Right cardiac atrium (tissue), 5 donors: ENCODE measurements at regions not wholly inside any gene's neighbourhood (a gene's known extent, or its start where the extent isn't known, plus 50 kb on each side); places are given as distances from the start of the nearest gene placed in this dataset.

Experiments used
- ATAC-seq, 2 donors: fragments of 200-7000 bp; cut with Tn5 transposase; one replicate each; pipeline versions ENCODE4 v1.8.0 to v1.9.1; 2020; ENCODE audit warnings: moderate library complexity in 2 of 2, mild to moderate bottlenecking in 1 of 2
- DNase-seq, 3 donors: peaks; one replicate each; pipeline ENCODE4 v3.0.0-alpha.2; 2020
- H3K27ac ChIP-seq: one replicate; pipeline ENCODE4 v1.5.1; 2013; ENCODE audit warnings: mild to moderate bottlenecking, low read length, control low read depth, moderate library complexity
- H3K27me3 ChIP-seq: one replicate; pipeline ENCODE4 v1.6.1; 2013; ENCODE audit not compliant: control insufficient read depth, insufficient read depth
- H3K4me1 ChIP-seq: one replicate; pipeline ENCODE4 v1.6.1; 2013; ENCODE audit warnings: low read length; ENCODE audit not compliant: control insufficient read depth, insufficient read depth
- H3K4me3 ChIP-seq: one replicate; pipeline ENCODE4 v1.5.1; 2013; ENCODE audit warnings: low read length, control low read depth
- H3K9me3 ChIP-seq: one replicate; pipeline ENCODE4 v1.6.1; 2013; ENCODE audit warnings: low read length; ENCODE audit not compliant: control insufficient read depth
- WGBS: extraction: QIAGEN DNeasy Blood & Tissue Kit; methylation state at CpG from one replicate; pipeline ENCODE4 v1.1.7; 2013; 5-methylcytosine and 5-hydroxymethylcytosine counted together
- intact Hi-C, 4 donors: fragments of 100-400 bp; cut with DNase I; formaldehyde crosslinking; loops; one replicate each; pipeline versions ENCODE4 v1.11.0 to v1.14.0; 2022 to 2023
- donor health status: healthy with polysubstance abuse.
- donor health status: DM: no; HTN: yes; CAD: no.
- donor health status: DM: no; HTN: no; CAD: no.
- donor health status: DM: no; HTN: yes; CAD: no; lungs with severe emphysema.
- donor health status: DM: yes; HTN: yes; CAD: no.

DNA sequence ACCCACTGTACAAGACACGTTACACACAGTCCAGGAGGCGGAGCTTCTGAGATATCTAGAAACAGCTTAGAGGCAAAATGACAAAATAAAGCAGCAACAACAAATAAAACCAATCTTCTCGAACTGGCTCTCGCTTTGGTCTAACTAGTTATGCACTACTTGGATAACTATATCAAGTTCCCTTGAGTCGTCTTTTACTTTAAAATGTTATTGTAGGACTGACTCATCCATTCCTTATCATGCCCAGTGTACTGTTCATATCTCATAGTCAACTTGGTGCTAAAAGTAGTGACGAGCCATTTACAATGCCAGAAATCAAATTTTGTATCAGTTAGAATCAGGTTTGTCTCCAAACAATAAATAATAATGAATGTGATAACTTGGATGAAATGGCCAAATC is 102.5 kb upstream of the SLC35G4 start:
- Histone ChIP-seq H3K9me3 (no peaks in the 10 kb centered on the region), H3K4me1 (no peaks in the 10 kb centered on the region), H3K4me3 (no peak overlapping the region), H3K27me3 (no peaks in the 10 kb centered on the region), H3K27ac (no peak overlapping the region)
- 43% methylated on average over 6 of the region's 6 CpGs for WGBS
- ATAC-seq (no peak), DNase-seq (no peak)
- intact Hi-C loops: no loop called here

GRCh38 chr18:11505993-11506392 is 103.4 kb upstream of the SLC35G4 start:
- DNase-seq (no peak), ATAC-seq (no peak)
- Histone ChIP-seq H3K4me3 (no peak overlapping the region), H3K27ac (no peak overlapping the region), H3K4me1 (no peaks in the 10 kb centered on the region), H3K9me3 (no peaks in the 10 kb centered on the region), H3K27me3 (no peaks in the 10 kb centered on the region)
- 77% methylated on average over 5 of the region's 5 CpGs for WGBS
- intact Hi-C loops: no loop called here

DNA sequence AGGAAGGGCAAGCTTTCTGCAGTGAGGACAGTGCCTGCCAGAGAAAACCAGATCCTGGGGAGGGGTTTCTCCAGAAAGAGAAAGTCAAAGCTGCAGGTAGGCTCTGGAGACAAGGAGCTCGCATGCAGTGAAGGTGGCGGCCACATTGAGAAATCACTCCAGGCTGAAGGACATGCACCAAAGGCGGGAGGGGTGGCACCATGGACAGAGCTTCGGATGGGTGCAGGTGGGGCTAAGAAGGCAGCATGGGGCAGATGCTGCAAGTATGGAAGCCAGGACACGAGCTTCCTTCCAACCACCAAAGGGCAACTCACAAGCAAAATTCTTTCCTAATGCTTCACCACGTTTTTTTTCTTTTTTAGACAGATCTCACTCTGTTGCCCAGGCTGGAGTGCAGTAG is 104.4 kb upstream of the SLC35G4 start:
- 71% methylated on average over 6 of the region's 6 CpGs for WGBS
- DNase-seq (no peak), ATAC-seq (no peak)
- intact Hi-C loops: no loop called here
- Histone ChIP-seq H3K4me1 (no peaks in the 10 kb centered on the region), H3K4me3 (no peak overlapping the region), H3K27me3 (no peaks in the 10 kb centered on the region), H3K9me3 (no peaks in the 10 kb centered on the region), H3K27ac (no peak overlapping the region)

- Histone ChIP-seq H3K27ac (no peak overlapping the region), H3K4me3 (no peak overlapping the region), H3K27me3 (no peaks in the 10 kb centered on the region), H3K4me1 (no peaks in the 10 kb centered on the region), H3K9me3 (no peaks in the 10 kb centered on the region)
- no peak for DNase-seq
- ATAC-seq: no peak
- intact Hi-C loops: no loop called here
- WGBS: 76% methylated on average over 1 of the region's 1 CpG
These were observed 107.0 kb upstream of the SLC35G4 start for GRCh38 chr18:11502368-11502767.

DNA sequence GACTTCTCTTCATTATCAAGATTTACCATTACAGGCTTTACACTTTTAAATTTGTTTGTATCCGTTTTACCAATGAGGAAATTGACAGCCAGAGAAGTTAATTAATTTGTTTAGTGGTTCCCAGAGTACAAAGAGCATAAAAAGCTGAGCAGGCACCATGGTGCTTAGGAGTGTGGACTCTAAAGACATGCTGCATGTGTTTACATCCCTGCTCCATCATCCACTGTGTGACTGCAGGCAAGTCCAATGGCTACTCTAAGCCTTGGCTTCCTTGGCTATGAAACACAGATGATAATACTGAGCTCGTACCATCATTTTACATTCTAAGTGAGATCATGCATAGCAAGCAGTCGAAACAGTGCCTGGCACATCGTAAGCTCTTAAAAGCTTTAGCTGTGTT is 108.0 kb upstream of the SLC35G4 start:
- Histone ChIP-seq H3K27ac (no peak overlapping the region), H3K4me1 (no peaks in the 10 kb centered on the region), H3K9me3 (no peaks in the 10 kb centered on the region), H3K4me3 (no peak overlapping the region), H3K27me3 (no peaks in the 10 kb centered on the region)
- intact Hi-C loops: no loop called here
- ATAC-seq (no peak), DNase-seq (no peak)
- WGBS: 81% methylated on average over 4 of the region's 4 CpGs

DNA sequence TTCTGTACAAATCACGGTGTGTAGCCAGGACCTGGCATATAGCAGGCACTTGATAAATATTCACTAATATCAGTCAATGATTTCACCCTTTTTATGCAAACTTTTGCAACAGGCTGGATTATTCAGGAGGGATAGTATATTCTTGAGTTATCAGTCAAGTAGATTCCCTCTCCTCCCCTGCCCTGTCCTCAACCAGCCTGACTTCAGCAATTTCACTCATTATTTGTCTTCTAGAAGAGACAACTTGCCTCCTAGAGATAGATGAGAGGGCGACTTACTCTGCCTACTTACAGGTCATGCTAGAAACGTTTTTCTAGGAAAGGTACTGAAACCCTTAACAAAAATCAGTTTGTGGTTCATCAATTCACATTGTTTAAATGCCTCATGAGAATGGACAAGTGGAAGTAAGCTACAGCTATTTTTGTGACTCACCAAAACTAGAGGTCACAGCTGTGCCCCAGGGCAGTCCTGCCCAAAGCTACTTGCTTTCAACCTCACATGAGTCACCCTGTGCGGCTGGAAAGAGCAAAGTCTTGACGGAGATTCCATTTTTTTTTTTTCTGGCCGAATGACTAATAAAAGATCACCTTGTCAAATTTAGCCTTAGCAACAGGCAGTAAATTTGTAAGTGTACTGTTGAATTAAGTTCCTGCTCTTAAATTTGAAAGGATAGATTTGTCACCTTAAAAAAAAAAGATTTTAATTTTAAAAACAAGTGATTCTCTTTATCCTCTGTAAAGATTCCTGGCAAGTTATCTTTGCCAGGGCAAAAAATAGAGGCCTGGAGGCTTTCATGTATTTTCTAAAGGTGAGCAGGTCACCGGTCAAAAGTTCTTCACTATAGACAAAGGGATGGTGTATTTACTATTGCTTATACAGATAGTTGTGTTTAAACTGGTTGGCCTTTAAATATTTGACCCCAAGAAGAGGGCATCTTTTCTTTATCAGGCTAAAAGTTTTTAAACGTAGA is 109.0 kb upstream of the SLC35G4 start:
- Histone ChIP-seq H3K27ac (no peak overlapping the region), H3K27me3 (no peaks in the 10 kb centered on the region), H3K4me3 (no peak overlapping the region), H3K4me1 (no peaks in the 10 kb centered on the region), H3K9me3 (no peaks in the 10 kb centered on the region)
- peak; percentile 54 to 78 for ATAC-seq
- 62% methylated on average over 8 of the region's 8 CpGs for WGBS
- intact Hi-C loops: no loop called here
- peak in 1 of 3 donors; percentile 46 for DNase-seq

DNA sequence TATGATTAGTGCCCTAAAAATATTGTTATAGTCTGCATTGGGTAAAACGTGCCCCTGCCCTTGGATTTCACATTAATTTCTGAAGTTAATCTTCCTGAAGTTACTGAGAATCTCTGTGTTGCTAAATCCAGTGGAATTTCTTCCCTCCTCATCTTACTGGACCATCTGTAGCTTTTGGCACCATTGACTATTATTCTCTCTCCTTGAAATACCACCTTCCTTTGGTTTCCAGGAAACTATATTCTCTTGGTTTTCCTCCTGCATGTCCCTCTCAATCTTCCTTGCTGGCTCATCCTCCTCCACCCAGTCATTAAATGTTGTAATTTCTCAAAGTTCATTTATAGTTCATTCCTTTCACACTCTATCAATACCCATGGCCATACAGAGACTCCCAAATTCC is 110.6 kb upstream of the SLC35G4 start:
- intact Hi-C loops: no loop called here
- DNase-seq (no peak), ATAC-seq (no peak)
- no peaks in the 10 kb centered on the region for H3K9me3 ChIP-seq
- H3K27me3 ChIP-seq: no peaks in the 10 kb centered on the region
- H3K4me3 ChIP-seq: no peak overlapping the region
- no peak overlapping the region for H3K27ac ChIP-seq
- H3K4me1 ChIP-seq: no peaks in the 10 kb centered on the region
- 55% methylated on average over 1 of the region's 1 CpG for WGBS

GRCh38 chr18:11497585-11497984 is 111.8 kb upstream of the SLC35G4 start:
- 42% methylated on average over 2 of the region's 2 CpGs for WGBS
- Histone ChIP-seq H3K4me3 (no peak overlapping the region), H3K27me3 (no peaks in the 10 kb centered on the region), H3K4me1 (no peaks in the 10 kb centered on the region), H3K27ac (no peak overlapping the region), H3K9me3 (no peaks in the 10 kb centered on the region)
- ATAC-seq: peak in 1 of 2 donors; percentile 47
- intact Hi-C loops: no loop called here
- DNase-seq: peak in 2 of 3 donors; percentile 26 to 51

- intact Hi-C loops: no loop called here
- ATAC-seq: no peak
- H3K4me3 ChIP-seq: no peak overlapping the region
These were observed 112.7 kb upstream of the SLC35G4 start for GRCh38 chr18:11496526-11497172.

GRCh38 chr18:11495441-11495840 is 114.0 kb upstream of the SLC35G4 start:
- intact Hi-C loops: no loop called here

More at GRCh38 chr18:11496526-11497172, 112.7 kb upstream of the SLC35G4 start:
- H3K9me3 ChIP-seq: no peaks in the 10 kb centered on the region
- no peaks in the 10 kb centered on the region for H3K27me3 ChIP-seq
- H3K4me1 ChIP-seq: no peaks in the 10 kb centered on the region
- peak in 1 of 3 donors; percentile 39 for DNase-seq
- 78% methylated on average over 6 of the region's 6 CpGs for WGBS
- no peak overlapping the region for H3K27ac ChIP-seq

DNA sequence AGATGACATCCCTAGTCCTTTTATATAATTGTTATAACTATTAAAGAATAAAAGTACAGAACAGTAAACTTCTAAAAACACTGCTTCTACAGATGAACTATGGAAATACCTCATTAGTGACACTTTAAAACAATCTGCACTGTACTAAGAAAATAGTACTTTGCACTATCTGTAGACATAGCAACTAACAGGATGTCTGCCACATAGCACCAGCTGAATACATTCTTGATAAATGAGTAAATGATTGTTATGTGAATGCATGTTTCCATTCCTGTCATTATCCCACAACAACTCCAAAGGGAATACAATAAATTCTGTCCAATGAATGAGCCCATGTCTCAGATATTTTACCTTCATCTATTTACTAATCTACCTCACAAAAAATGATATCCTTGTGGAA is 115.3 kb upstream of the SLC35G4 start:
- H3K27ac ChIP-seq: no peak overlapping the region
- no peaks in the 10 kb centered on the region for H3K27me3 ChIP-seq
- intact Hi-C loops: no loop called here
- ATAC-seq (no peak), DNase-seq (no peak)
- H3K4me3 ChIP-seq: no peak overlapping the region
- no peaks in the 10 kb centered on the region for H3K9me3 ChIP-seq
- H3K4me1 ChIP-seq: no peaks in the 10 kb centered on the region

More at GRCh38 chr18:11495441-11495840, 114.0 kb upstream of the SLC35G4 start:
- Histone ChIP-seq H3K4me1 (no peaks in the 10 kb centered on the region), H3K27ac (no peak overlapping the region), H3K27me3 (no peaks in the 10 kb centered on the region), H3K4me3 (no peak overlapping the region), H3K9me3 (no peaks in the 10 kb centered on the region)
- no peak for DNase-seq
- no peak for ATAC-seq
- 83% methylated on average over 6 of the region's 6 CpGs for WGBS
